OCI-LY7 (cell line): ENCODE measurements at regions not wholly inside any gene's neighbourhood (a gene's known extent, or its start where the extent isn't known, plus 50 kb on each side); places are given as distances from the start of the nearest gene placed in this dataset.

Experiments
- BruUV-seq: library from RNA; stranded (reverse); fragments of 400-500 nt; replicated peaks from 2 replicates; lab custom pipeline; 2021; lab: Mats Ljungman, UMichigan
- CTCF ChIA-PET: fragments of 300-600 bp; sonication (Branson Sonifier 250); formaldehyde crosslinking; loops from one replicate; lab custom pipeline; 2022; ENCODE audit warnings: antibody characterized with exemption; ENCODE audit not compliant: unreplicated experiment; lab: Charles Lee
- POLR2A ChIA-PET: fragments of 300-600 bp; sonication (Branson Sonifier 250); formaldehyde crosslinking; loops from one replicate; lab custom pipeline; 2022; ENCODE audit warnings: antibody characterized with exemption; lab: Charles Lee
- DNase-seq: peaks from one replicate; pipeline ENCODE4 v3.0.0-alpha.2; 2015; ENCODE audit warnings: low spot score
- H2AFZ ChIP-seq: fragments of 200-600 bp; sonication (generic), shearing (Covaris generic); 2 replicates; pipeline ENCODE4 v1.6.1; 2014; ENCODE audit warnings: mild to moderate bottlenecking, antibody characterized with exemption, low read length, moderate library complexity
- H3K27ac ChIP-seq: fragments of 200-600 bp; sonication (generic); 2 replicates; pipeline ENCODE4 v1.5.1; 2014; ENCODE audit warnings: mixed run types, low read depth, mild to moderate bottlenecking, moderate library complexity, low read length, inconsistent platforms; ENCODE audit not compliant: poor library complexity, severe bottlenecking
- H3K36me3 ChIP-seq: fragments of 200-600 bp; sonication (generic); 2 replicates; pipeline ENCODE4 v1.6.1; 2014; ENCODE audit warnings: mild to moderate bottlenecking, antibody characterized with exemption, low read length, moderate library complexity, mixed read lengths; ENCODE audit not compliant: insufficient read depth
- H3K4me1 ChIP-seq: fragments of 200-600 bp; sonication (generic); 2 replicates; pipeline ENCODE4 v1.5.1; 2014; ENCODE audit warnings: mild to moderate bottlenecking, low read length; ENCODE audit not compliant: insufficient read depth, poor library complexity, severe bottlenecking
- H3K4me2 ChIP-seq: fragments of 200-600 bp; sonication (generic); 2 replicates; pipeline ENCODE4 v1.6.1; 2014; ENCODE audit warnings: mild to moderate bottlenecking, low read length
- H3K4me3 ChIP-seq: fragments of 200-600 bp; sonication (generic); 2 replicates; pipeline ENCODE4 v1.5.1; 2014; ENCODE audit warnings: mild to moderate bottlenecking, low read depth, low read length; ENCODE audit not compliant: poor library complexity, severe bottlenecking
- H3K79me2 ChIP-seq: fragments of 200-600 bp; sonication (generic); 2 replicates; pipeline ENCODE4 v1.6.1; 2016; ENCODE audit warnings: low read depth, mild to moderate bottlenecking, low read length, moderate library complexity, mixed read lengths; ENCODE audit not compliant: insufficient read depth
- H3K9me2 ChIP-seq: fragments of 200-600 bp; sonication (generic); 2 replicates; pipeline ENCODE4 v1.6.1; 2016; ENCODE audit warnings: mild to moderate bottlenecking, low read length, mixed read lengths; ENCODE audit not compliant: insufficient read depth
- H3K9me3 ChIP-seq: fragments of 200-600 bp; sonication (generic); 2 replicates; pipeline ENCODE4 v1.6.1; 2014; ENCODE audit warnings: mild to moderate bottlenecking, mixed run types, low read length, mixed read lengths
- H4K20me1 ChIP-seq: fragments of 200-600 bp; sonication (generic); 2 replicates; pipeline ENCODE4 v1.6.1; 2014; ENCODE audit warnings: mild to moderate bottlenecking, antibody characterized with exemption, low read length, moderate library complexity, mixed read lengths; ENCODE audit not compliant: insufficient read depth
- EZH2phosphoT487 ChIP-seq: fragments of 200-600 bp; sonication (generic); IDR thresholded peaks from 2 replicates; pipeline ENCODE4 v1.6.1; 2018; ENCODE audit warnings: low read depth, borderline replicate concordance, mild to moderate bottlenecking, mixed run types, antibody characterized with exemption, low read length, moderate library complexity, mixed read lengths
- intact Hi-C: fragments of 100-400 bp; cut with micrococcal nuclease; formaldehyde crosslinking; loops from one replicate; pipeline ENCODE4 v1.10.0; 2022; ENCODE audit not compliant: unreplicated experiment
- TF ChIP-seq, protein P1 (sequence below): fragments of 200-600 bp; sonication (generic); conservative IDR thresholded peaks from 2 replicates; pipeline ENCODE4 v1.5.1; 2014; ENCODE audit warnings: mild to moderate bottlenecking, antibody characterized with exemption, low read length, moderate library complexity, mixed read lengths

DNA sequence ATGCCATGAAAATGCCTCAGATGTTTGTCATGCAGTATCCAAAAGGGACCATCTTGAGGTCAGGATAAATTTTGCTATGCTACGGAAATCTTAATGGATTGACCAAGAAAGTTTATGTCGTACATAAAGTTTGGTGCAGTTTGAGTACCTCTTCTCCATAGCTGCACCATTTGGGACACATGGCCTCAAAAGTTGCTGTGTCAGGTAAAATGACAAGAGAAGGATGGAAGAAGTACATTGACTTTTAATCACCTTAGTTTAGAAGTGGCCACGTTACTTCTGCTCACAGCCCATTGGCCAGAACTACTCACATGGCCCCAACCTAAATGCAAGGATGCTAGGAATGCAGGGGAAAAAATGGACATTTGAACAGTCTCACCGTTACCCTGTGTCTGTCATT is 107.4 kb upstream of the NAMPT start:
- TF ChIP-seq, protein P1, sequence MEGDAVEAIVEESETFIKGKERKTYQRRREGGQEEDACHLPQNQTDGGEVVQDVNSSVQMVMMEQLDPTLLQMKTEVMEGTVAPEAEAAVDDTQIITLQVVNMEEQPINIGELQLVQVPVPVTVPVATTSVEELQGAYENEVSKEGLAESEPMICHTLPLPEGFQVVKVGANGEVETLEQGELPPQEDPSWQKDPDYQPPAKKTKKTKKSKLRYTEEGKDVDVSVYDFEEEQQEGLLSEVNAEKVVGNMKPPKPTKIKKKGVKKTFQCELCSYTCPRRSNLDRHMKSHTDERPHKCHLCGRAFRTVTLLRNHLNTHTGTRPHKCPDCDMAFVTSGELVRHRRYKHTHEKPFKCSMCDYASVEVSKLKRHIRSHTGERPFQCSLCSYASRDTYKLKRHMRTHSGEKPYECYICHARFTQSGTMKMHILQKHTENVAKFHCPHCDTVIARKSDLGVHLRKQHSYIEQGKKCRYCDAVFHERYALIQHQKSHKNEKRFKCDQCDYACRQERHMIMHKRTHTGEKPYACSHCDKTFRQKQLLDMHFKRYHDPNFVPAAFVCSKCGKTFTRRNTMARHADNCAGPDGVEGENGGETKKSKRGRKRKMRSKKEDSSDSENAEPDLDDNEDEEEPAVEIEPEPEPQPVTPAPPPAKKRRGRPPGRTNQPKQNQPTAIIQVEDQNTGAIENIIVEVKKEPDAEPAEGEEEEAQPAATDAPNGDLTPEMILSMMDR: no peak
- TF ChIP-seq EZH2phosphoT487: no peak
- Histone ChIP-seq H3K27ac (no peak overlapping the region), H2AFZ (no peak overlapping the region), H4K20me1 (no peaks in the 10 kb centered on the region), H3K9me3 (no peaks in the 10 kb centered on the region), H3K4me1 (no peaks in the 10 kb centered on the region), H3K4me2 (no peak overlapping the region), H3K79me2 (no peaks in the 10 kb centered on the region), H3K9me2 (no peaks in the 10 kb centered on the region), H3K4me3 (no peak overlapping the region), H3K36me3 (no peaks in the 10 kb centered on the region)
- no peak for DNase-seq
- ChIA-PET CTCF (no interaction called here), POLR2A (interaction anchor here (0.6 to 0.9 kb wide), 2 partner anchors 12 to 469 kb away, joined by 3 read pairs; no protein-coding TSS in a partner anchor)
- no TSS peak for BruUV-seq
- intact Hi-C loops: no loop called here

DNA sequence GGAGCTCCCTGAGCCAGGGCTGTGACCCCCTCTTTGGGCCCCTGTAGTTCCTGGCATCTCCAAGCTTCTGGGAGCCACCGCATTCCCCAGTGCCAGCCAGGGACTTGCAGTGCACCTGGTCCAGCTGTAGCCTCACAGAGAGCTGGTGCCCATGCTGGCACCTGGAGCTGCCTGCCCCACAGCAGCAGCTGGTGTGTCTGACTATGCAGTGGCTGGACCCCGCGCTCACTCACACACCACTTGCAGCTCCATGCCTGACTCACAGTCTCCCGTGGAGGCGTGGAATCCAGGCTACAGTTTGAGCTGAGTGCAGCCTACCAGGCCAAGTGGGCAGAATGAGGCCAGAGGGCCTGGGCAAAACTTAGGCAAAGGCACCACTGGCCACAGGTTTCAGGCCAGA is 102.2 kb upstream of the NAMPT start:
- TF ChIP-seq EZH2phosphoT487: no peak
- TF ChIP-seq, protein P1: no peak
- no peaks in the 10 kb centered on the region for H4K20me1 ChIP-seq
- no TSS peak for BruUV-seq
- H3K27ac ChIP-seq: no peak overlapping the region
- H3K4me1 ChIP-seq: no peaks in the 10 kb centered on the region
- no peak for DNase-seq
- H3K36me3 ChIP-seq: no peaks in the 10 kb centered on the region
- H3K9me3 ChIP-seq: no peaks in the 10 kb centered on the region
- intact Hi-C loops: no loop called here
- H3K79me2 ChIP-seq: no peaks in the 10 kb centered on the region
- no peaks in the 10 kb centered on the region for H3K9me2 ChIP-seq
- no peak overlapping the region for H3K4me3 ChIP-seq
- H2AFZ ChIP-seq: no peak overlapping the region
- ChIA-PET CTCF (no interaction called here), POLR2A (no interaction called here)
- no peak overlapping the region for H3K4me2 ChIP-seq

DNA sequence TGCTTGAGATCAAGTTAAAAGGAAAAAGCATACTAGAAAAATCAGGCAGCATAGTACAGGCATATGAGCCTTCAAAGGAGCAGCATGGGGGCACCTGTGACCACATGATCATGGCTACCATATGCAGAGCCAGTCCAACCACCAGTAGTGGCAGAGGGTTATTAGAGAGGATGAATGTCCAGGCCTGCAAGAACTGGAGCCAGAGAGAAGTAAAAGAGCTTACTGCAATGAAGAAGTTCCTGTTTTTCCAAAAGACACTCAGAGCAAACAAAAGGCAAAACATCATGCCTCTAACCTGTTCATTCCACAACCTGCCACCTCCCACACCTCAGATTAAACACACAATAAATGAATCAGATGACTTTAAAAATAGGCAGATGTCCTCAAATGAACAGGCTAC is 99.6 kb upstream of the NAMPT start:
- H3K4me2 ChIP-seq: no peak overlapping the region
- H3K27ac ChIP-seq: no peak overlapping the region
- no peak overlapping the region for H3K4me3 ChIP-seq
- no peaks in the 10 kb centered on the region for H4K20me1 ChIP-seq
- no peaks in the 10 kb centered on the region for H3K4me1 ChIP-seq
- H3K36me3 ChIP-seq: no peaks in the 10 kb centered on the region
- no peak for DNase-seq
- BruUV-seq: no TSS peak
- no peak overlapping the region for H2AFZ ChIP-seq
- H3K9me2 ChIP-seq: no peaks in the 10 kb centered on the region
- POLR2A ChIA-PET: interaction anchor here (0.6 to 1.0 kb wide), 2 partner anchors 20 to 32 kb away, joined by 3 to 4 read pairs; no protein-coding TSS in a partner anchor
- H3K9me3 ChIP-seq: no peaks in the 10 kb centered on the region
- intact Hi-C loops: no loop called here
- CTCF ChIA-PET: no interaction called here
- H3K79me2 ChIP-seq: no peaks in the 10 kb centered on the region
- no peak for TF ChIP-seq EZH2phosphoT487
- TF ChIP-seq, protein P1: no peak
